A673 (cell line): ENCODE measurements at regions not wholly inside any gene's neighbourhood (a gene's known extent, or its start where the extent isn't known, plus 50 kb on each side); places are given as distances from the start of the nearest gene placed in this dataset.

Experiments used
- CTCF ChIP-seq: fragments of 300-800, 200-600 bp; sonication (generic); conservative IDR thresholded peaks from 2 replicates; pipeline ENCODE4 v1.5.1; 2017; ENCODE audit warnings: low read depth, mild to moderate bottlenecking, antibody characterized with exemption, low read length, moderate library complexity, mixed read lengths
- EZH2 ChIP-seq: fragments of 200-600 bp; sonication (generic); IDR thresholded peaks from 2 replicates; pipeline ENCODE4 v1.6.1; 2017; ENCODE audit warnings: borderline replicate concordance, low read depth, mild to moderate bottlenecking, mixed read lengths, antibody characterized with exemption, low read length; ENCODE audit not compliant: poor library complexity, severe bottlenecking

GRCh38 chr1:242673652-242674051 is 149.2 kb upstream of the PLD5 start:
- TF ChIP-seq CTCF (no peak), EZH2 (no peak)
